ENCODE measurements at regions not wholly inside any gene's neighbourhood (a gene's known extent, or its start where the extent isn't known, plus 50 kb on each side); places are given as distances from the start of the nearest gene placed in this dataset.
A peak's percentile ranks its signal among the peaks of the same experiment; 100 is the strongest.

DNA sequence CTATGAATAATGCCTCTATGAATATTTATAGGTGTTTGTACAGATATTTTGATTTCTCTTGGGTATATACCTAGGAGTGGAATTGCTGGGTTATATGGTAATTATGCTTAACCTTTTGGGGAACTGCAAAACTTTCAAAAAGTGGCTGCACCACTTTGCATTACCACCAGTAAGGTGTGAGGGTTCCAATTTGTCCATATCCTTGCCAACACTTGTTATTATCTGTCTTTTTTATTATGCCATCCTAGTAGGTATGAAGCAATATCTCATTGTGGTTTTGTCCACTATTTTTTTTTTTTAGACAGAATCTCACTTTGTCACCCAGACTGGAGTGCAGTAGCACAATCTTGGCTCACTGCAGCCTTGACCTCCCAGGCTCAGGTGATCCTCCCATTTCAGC lies 112.2 kb upstream of the FBXO11 start:
- ChIA-PET POLR2A (no interaction called here), CTCF (ENCODE audit: low intra/inter-chr PET ratio, low total read pairs) (no interaction called here)
- H3K4me2 ChIP-seq (ENCODE audit: low read depth, low read length), result no peak overlapping the region
- no peak for TF ChIP-seq ZNF672 (CRISPR knock-in tag; IDR thresholded peaks at IDR 0.05)
- TF ChIP-seq DNMT1 (CRISPR knock-in tag; IDR thresholded peaks at IDR 0.05), result no peak
- TF ChIP-seq ZNF7 (CRISPR knock-in tag; IDR thresholded peaks at IDR 0.05), result peak; percentile 84
- no peak for TF ChIP-seq MIER2 (CRISPR knock-in tag; IDR thresholded peaks at IDR 0.05)
- TF ChIP-seq, protein P1, sequence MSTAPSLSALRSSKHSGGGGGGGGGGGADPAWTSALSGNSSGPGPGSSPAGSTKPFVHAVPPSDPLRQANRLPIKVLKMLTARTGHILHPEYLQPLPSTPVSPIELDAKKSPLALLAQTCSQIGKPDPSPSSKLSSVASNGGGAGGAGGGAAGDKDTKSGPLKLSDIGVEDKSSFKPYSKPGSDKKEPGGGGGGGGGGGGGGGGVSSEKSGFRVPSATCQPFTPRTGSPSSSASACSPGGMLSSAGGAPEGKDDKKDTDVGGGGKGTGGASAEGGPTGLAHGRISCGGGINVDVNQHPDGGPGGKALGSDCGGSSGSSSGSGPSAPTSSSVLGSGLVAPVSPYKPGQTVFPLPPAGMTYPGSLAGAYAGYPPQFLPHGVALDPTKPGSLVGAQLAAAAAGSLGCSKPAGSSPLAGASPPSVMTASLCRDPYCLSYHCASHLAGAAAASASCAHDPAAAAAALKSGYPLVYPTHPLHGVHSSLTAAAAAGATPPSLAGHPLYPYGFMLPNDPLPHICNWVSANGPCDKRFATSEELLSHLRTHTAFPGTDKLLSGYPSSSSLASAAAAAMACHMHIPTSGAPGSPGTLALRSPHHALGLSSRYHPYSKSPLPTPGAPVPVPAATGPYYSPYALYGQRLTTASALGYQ (CRISPR knock-in tag; IDR thresholded peaks at IDR 0.05), result no peak
- TF ChIP-seq, protein P2, sequence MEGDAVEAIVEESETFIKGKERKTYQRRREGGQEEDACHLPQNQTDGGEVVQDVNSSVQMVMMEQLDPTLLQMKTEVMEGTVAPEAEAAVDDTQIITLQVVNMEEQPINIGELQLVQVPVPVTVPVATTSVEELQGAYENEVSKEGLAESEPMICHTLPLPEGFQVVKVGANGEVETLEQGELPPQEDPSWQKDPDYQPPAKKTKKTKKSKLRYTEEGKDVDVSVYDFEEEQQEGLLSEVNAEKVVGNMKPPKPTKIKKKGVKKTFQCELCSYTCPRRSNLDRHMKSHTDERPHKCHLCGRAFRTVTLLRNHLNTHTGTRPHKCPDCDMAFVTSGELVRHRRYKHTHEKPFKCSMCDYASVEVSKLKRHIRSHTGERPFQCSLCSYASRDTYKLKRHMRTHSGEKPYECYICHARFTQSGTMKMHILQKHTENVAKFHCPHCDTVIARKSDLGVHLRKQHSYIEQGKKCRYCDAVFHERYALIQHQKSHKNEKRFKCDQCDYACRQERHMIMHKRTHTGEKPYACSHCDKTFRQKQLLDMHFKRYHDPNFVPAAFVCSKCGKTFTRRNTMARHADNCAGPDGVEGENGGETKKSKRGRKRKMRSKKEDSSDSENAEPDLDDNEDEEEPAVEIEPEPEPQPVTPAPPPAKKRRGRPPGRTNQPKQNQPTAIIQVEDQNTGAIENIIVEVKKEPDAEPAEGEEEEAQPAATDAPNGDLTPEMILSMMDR (CRISPR knock-in tag; IDR thresholded peaks at IDR 0.05), result no peak
- TF ChIP-seq ZNF614 (CRISPR knock-in tag; IDR thresholded peaks at IDR 0.05; ENCODE audit: borderline replicate concordance), result no peak
- peak; percentile 26; the same call in 1 of the 2 replicates for TF ChIP-seq CEBPB (IDR thresholded peaks at IDR 0.05; ENCODE audit: borderline replicate concordance, low read depth, low read length)
- TF ChIP-seq HOXA7 (CRISPR knock-in tag; IDR thresholded peaks at IDR 0.05), result no peak
- no peaks in the 10 kb centered on the region for H3K4me1 ChIP-seq (ENCODE audit: insufficient read depth, low read length)
- FAIRE-seq, result no peak
- H3K9me3 ChIP-seq (ENCODE audit: low read length), result no peaks in the 10 kb centered on the region
- intact Hi-C loops (cut with micrococcal nuclease; ENCODE audit: unreplicated experiment) (loop anchor here (5.0 kb wide), 1 partner anchor 161 kb away; no protein-coding TSS in a partner anchor), in situ Hi-C loops (cut with HindIII; ENCODE audit: extremely low pct_ligation_motif_present, low pct_unique_long_range_greater_than_20kb) (no loop called here)
- no peak overlapping the region for H3K4me3 ChIP-seq (replicated peaks in 1 of 3; ENCODE audit: insufficient read depth in 1 of 3, low read depth in 2 of 3, low read length in 3 of 3)
- H3K79me2 ChIP-seq (ENCODE audit: insufficient read depth, low read length), result no peaks in the 10 kb centered on the region
- no TSS peak for BruUV-seq (replicated peaks)
- no peaks in the 10 kb centered on the region for H3K36me3 ChIP-seq (replicated peaks in 1 of 2; ENCODE audit: control insufficient read depth in 1 of 2, insufficient read depth in 2 of 2, low read length in 2 of 2)
- H3K9ac ChIP-seq (ENCODE audit: insufficient read depth, low read depth, low read length), result no peak overlapping the region
- no peak overlapping the region for H3K27ac ChIP-seq (ENCODE audit: extremely low read length, insufficient read depth, low read length)
- ATAC-seq, result no peak
- DNase-seq (ENCODE audit: low spot score), result no peak
- H3K27me3 ChIP-seq (ENCODE audit: control insufficient read depth in 1 of 2, insufficient read depth in 2 of 2, low read length in 2 of 2), result peaks cover 0 to 9% of the 10 kb centered on the region in 2 experiments; a peak in 3 of 5 replicates
- H2AFZ ChIP-seq (ENCODE audit: low read length), result no peak overlapping the region
- H4K20me1 ChIP-seq (ENCODE audit: insufficient read depth, low read length), result no peaks in the 10 kb centered on the region
